ENCODE measurements at regions not wholly inside any gene's neighbourhood (a gene's known extent, or its start where the extent isn't known, plus 50 kb on each side); places are given as distances from the start of the nearest gene placed in this dataset.

DNA sequence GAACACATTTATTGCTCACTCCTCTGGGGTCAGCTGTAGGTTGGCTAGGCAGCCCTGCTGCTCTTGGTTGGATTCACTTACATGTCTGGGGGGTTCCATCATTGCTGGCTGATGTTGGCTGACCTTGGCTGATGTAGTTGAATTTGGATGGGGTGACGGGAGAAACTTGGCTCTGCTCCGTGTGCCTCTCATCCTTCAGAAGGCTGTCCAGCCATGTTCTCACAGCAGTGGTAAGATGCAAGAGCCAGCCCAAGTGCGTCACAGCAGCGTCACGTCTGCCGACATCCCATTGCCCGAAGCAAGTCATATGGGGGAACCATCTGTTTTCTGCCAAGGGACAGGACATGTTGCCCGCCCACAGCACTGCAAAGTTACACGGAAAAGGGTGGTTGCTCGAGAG is 613.5 kb downstream of the MATN1 start:
- no peak for TF ChIP-seq RAD21 (IDR thresholded peaks at IDR 0.05; ENCODE audit: low read depth)
- TF ChIP-seq, protein P1, sequence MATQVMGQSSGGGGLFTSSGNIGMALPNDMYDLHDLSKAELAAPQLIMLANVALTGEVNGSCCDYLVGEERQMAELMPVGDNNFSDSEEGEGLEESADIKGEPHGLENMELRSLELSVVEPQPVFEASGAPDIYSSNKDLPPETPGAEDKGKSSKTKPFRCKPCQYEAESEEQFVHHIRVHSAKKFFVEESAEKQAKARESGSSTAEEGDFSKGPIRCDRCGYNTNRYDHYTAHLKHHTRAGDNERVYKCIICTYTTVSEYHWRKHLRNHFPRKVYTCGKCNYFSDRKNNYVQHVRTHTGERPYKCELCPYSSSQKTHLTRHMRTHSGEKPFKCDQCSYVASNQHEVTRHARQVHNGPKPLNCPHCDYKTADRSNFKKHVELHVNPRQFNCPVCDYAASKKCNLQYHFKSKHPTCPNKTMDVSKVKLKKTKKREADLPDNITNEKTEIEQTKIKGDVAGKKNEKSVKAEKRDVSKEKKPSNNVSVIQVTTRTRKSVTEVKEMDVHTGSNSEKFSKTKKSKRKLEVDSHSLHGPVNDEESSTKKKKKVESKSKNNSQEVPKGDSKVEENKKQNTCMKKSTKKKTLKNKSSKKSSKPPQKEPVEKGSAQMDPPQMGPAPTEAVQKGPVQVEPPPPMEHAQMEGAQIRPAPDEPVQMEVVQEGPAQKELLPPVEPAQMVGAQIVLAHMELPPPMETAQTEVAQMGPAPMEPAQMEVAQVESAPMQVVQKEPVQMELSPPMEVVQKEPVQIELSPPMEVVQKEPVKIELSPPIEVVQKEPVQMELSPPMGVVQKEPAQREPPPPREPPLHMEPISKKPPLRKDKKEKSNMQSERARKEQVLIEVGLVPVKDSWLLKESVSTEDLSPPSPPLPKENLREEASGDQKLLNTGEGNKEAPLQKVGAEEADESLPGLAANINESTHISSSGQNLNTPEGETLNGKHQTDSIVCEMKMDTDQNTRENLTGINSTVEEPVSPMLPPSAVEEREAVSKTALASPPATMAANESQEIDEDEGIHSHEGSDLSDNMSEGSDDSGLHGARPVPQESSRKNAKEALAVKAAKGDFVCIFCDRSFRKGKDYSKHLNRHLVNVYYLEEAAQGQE (IDR thresholded peaks at IDR 0.05; ENCODE audit: low read depth) = no peak
- TF ChIP-seq, protein P2, sequence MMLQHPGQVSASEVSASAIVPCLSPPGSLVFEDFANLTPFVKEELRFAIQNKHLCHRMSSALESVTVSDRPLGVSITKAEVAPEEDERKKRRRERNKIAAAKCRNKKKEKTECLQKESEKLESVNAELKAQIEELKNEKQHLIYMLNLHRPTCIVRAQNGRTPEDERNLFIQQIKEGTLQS (IDR thresholded peaks at IDR 0.05) = no peak
- TF ChIP-seq POLR2AphosphoS5 (IDR thresholded peaks at IDR 0.05; ENCODE audit: low read depth, low read length) = no peak
- TF ChIP-seq, protein P3, sequence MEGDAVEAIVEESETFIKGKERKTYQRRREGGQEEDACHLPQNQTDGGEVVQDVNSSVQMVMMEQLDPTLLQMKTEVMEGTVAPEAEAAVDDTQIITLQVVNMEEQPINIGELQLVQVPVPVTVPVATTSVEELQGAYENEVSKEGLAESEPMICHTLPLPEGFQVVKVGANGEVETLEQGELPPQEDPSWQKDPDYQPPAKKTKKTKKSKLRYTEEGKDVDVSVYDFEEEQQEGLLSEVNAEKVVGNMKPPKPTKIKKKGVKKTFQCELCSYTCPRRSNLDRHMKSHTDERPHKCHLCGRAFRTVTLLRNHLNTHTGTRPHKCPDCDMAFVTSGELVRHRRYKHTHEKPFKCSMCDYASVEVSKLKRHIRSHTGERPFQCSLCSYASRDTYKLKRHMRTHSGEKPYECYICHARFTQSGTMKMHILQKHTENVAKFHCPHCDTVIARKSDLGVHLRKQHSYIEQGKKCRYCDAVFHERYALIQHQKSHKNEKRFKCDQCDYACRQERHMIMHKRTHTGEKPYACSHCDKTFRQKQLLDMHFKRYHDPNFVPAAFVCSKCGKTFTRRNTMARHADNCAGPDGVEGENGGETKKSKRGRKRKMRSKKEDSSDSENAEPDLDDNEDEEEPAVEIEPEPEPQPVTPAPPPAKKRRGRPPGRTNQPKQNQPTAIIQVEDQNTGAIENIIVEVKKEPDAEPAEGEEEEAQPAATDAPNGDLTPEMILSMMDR (IDR thresholded peaks at IDR 0.05 in 2 of 3, conservative IDR thresholded peaks at IDR 0.05 in 1 of 3; ENCODE audit: borderline replicate concordance in 1 of 3, insufficient read depth in 1 of 3, low read depth in 2 of 3, low read length in 2 of 3) = no peak
- no peak for TF ChIP-seq POLR2A (IDR thresholded peaks at IDR 0.05; ENCODE audit: borderline replicate concordance, extremely low read depth, insufficient read depth, insufficient read length)
- TF ChIP-seq CEBPB (IDR thresholded peaks at IDR 0.05; ENCODE audit: low read depth) = no peak
- TF ChIP-seq SRF (IDR thresholded peaks at IDR 0.05; ENCODE audit: low read depth) = no peak
- TF ChIP-seq, protein P4, sequence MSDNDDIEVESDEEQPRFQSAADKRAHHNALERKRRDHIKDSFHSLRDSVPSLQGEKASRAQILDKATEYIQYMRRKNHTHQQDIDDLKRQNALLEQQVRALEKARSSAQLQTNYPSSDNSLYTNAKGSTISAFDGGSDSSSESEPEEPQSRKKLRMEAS (IDR thresholded peaks at IDR 0.05) = no peak
- no peak for TF ChIP-seq EZH2 (IDR thresholded peaks at IDR 0.05)
- no peak for TF ChIP-seq SIN3A (IDR thresholded peaks at IDR 0.05; ENCODE audit: low read depth)

Data from HCT116 (cell line).